ENCODE measurements at regions not wholly inside any gene's neighbourhood (a gene's known extent, or its start where the extent isn't known, plus 50 kb on each side); places are given as distances from the start of the nearest gene placed in this dataset.

GRCh38 chr18:78776706-78777285 is 202.8 kb upstream of the SALL3 start:
- Histone ChIP-seq H3K4me1 (no peaks in the 10 kb centered on the region), H3K27ac (no peak overlapping the region), H3K36me3 (no peaks in the 10 kb centered on the region), H3K4me3 (no peak overlapping the region), H3K27me3 (peaks cover 0 to 26% of the 10 kb centered on the region in 2 donors), H3K9me3 (no peaks in the 10 kb centered on the region)
- TF ChIP-seq, protein P1, sequence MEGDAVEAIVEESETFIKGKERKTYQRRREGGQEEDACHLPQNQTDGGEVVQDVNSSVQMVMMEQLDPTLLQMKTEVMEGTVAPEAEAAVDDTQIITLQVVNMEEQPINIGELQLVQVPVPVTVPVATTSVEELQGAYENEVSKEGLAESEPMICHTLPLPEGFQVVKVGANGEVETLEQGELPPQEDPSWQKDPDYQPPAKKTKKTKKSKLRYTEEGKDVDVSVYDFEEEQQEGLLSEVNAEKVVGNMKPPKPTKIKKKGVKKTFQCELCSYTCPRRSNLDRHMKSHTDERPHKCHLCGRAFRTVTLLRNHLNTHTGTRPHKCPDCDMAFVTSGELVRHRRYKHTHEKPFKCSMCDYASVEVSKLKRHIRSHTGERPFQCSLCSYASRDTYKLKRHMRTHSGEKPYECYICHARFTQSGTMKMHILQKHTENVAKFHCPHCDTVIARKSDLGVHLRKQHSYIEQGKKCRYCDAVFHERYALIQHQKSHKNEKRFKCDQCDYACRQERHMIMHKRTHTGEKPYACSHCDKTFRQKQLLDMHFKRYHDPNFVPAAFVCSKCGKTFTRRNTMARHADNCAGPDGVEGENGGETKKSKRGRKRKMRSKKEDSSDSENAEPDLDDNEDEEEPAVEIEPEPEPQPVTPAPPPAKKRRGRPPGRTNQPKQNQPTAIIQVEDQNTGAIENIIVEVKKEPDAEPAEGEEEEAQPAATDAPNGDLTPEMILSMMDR (IDR thresholded peaks at IDR 0.05): no peak
- DNase-seq: peak in 2 of 4 donors; percentile 5 to 31
- ATAC-seq: no peak
- intact Hi-C loops (cut with DNase I): no loop called here

GRCh38 chr18:78777992-78778391 is 201.6 kb upstream of the SALL3 start:
- no peak for ATAC-seq
- intact Hi-C loops (cut with DNase I): no loop called here
- H3K4me1 ChIP-seq: no peaks in the 10 kb centered on the region

GRCh38 chr18:78778651-78779050 is 201.0 kb upstream of the SALL3 start:
- H3K4me1 ChIP-seq: no peaks in the 10 kb centered on the region
- H3K27me3 ChIP-seq: peaks cover 0 to 10% of the 10 kb centered on the region in 2 donors
- no peaks in the 10 kb centered on the region for H3K9me3 ChIP-seq
- TF ChIP-seq, protein P1 (IDR thresholded peaks at IDR 0.05): no peak
- H3K36me3 ChIP-seq: no peaks in the 10 kb centered on the region
- H3K27ac ChIP-seq: no peak overlapping the region
- no peak overlapping the region for H3K4me3 ChIP-seq
- ATAC-seq: no peak
- intact Hi-C loops (cut with DNase I): no loop called here
- peak in 1 of 4 donors; percentile 39 for DNase-seq

More at GRCh38 chr18:78777992-78778391, 201.6 kb upstream of the SALL3 start:
- H3K27me3 ChIP-seq: peaks cover 0 to 17% of the 10 kb centered on the region in 2 donors
- no peak overlapping the region for H3K27ac ChIP-seq
- TF ChIP-seq, protein P1 (IDR thresholded peaks at IDR 0.05): no peak
- peak in 1 of 4 donors; percentile 68 for DNase-seq
- H3K36me3 ChIP-seq: no peaks in the 10 kb centered on the region
- H3K4me3 ChIP-seq: no peak overlapping the region
- H3K9me3 ChIP-seq: no peaks in the 10 kb centered on the region

DNA sequence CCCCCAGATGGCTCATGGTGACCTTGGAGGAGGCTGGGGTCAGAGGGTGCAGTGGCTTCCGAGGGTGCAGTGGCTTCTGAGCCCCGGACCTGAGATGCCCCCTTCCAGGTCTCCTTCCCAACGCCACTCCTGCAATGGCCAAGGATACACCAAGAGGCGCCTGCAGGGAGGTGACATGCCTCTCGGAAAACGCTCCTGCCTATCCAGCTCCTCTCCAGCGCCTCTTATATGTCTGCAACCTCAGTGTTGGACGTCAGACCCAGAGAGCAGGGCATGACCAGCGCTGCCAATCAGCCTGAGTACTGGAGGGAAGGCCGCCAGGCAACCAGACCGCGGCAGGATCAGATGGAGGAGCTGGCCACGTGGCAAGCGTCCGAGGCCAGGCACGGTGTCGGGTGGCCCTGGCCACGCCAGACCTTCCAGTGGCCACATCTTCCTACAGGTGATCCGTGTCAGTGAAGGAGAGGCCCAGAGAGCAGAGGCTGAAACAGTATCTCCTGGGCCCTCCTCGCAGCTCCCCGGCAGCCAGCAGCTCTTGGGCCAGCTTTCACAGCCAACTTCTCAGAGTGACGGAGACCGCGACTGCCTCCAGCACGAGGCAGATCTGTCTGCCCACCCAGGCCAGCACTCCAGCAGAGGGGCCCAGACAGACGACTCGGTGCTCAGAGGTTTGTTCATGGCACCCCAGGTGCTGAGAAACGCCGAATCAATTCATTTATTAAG is 199.5 kb upstream of the SALL3 start:
- no peak overlapping the region for H3K27ac ChIP-seq
- H3K9me3 ChIP-seq: no peaks in the 10 kb centered on the region
- DNase-seq (peak in 1 of 4 donors; percentile 50), ATAC-seq (no peak)
- no peaks in the 10 kb centered on the region for H3K36me3 ChIP-seq
- no peaks in the 10 kb centered on the region for H3K4me1 ChIP-seq
- H3K27me3 ChIP-seq: peaks cover 0 to 10% of the 10 kb centered on the region in 2 donors
- TF ChIP-seq, protein P1 (IDR thresholded peaks at IDR 0.05): no peak
- no peak overlapping the region for H3K4me3 ChIP-seq
- intact Hi-C loops (cut with DNase I): no loop called here

Measured in left lung (tissue), 4 donors.